ENCODE measurements at regions not wholly inside any gene's neighbourhood (a gene's known extent, or its start where the extent isn't known, plus 50 kb on each side); places are given as distances from the start of the nearest gene placed in this dataset.

DNA sequence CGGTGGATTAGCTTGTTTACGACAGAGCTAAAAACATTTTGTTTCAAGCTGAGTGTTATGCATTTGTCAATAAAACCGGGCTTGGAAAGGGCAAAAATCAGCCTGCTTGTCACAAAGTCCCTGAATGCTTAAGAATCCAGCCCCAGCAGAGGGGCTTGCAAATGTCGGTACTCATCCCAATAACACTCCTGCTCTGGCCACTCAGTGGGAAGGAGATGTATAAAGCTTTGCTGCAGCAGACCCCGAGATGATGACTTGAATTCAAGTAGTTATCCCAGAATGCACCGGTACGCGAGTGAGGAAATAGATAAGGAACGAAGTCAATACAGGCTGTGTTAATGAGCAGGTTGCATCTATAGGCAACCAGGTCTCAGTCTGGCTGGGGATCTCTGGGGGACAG lies 662.3 kb downstream of the CCSER2 start:
- H3K9me3 ChIP-seq: no peaks in the 10 kb centered on the region
- no peak for TF ChIP-seq EP300 (IDR thresholded peaks at IDR 0.05)
- no peak for TF ChIP-seq POLR2A (IDR thresholded peaks at IDR 0.05; ENCODE audit: low read depth)
- TF ChIP-seq POLR2AphosphoS5 (IDR thresholded peaks at IDR 0.05): no peak
- TF ChIP-seq, protein P1, sequence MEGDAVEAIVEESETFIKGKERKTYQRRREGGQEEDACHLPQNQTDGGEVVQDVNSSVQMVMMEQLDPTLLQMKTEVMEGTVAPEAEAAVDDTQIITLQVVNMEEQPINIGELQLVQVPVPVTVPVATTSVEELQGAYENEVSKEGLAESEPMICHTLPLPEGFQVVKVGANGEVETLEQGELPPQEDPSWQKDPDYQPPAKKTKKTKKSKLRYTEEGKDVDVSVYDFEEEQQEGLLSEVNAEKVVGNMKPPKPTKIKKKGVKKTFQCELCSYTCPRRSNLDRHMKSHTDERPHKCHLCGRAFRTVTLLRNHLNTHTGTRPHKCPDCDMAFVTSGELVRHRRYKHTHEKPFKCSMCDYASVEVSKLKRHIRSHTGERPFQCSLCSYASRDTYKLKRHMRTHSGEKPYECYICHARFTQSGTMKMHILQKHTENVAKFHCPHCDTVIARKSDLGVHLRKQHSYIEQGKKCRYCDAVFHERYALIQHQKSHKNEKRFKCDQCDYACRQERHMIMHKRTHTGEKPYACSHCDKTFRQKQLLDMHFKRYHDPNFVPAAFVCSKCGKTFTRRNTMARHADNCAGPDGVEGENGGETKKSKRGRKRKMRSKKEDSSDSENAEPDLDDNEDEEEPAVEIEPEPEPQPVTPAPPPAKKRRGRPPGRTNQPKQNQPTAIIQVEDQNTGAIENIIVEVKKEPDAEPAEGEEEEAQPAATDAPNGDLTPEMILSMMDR (IDR thresholded peaks at IDR 0.05): no peak
- no peak for DNase-seq (ENCODE audit: extremely low spot score)
- intact Hi-C loops (cut with DNase I): no loop called here
- WGBS: 63% methylated on average over 9 of the region's 9 CpGs
- no peak overlapping the region for H3K4me3 ChIP-seq
- H3K27me3 ChIP-seq: peaks cover 0 to 4% (median 0%) of the 10 kb centered on the region in 4 donors
- no peak overlapping the region for H3K27ac ChIP-seq (replicated peaks in 1 of 4)
- no peaks in the 10 kb centered on the region for H3K36me3 ChIP-seq
- no peaks in the 10 kb centered on the region for H3K4me1 ChIP-seq

- H3K36me3 ChIP-seq: no peaks in the 10 kb centered on the region
- intact Hi-C loops (cut with DNase I): no loop called here
- H3K4me3 ChIP-seq: no peak overlapping the region
- TF ChIP-seq POLR2AphosphoS5 (IDR thresholded peaks at IDR 0.05) (no peak), EP300 (IDR thresholded peaks at IDR 0.05) (no peak), POLR2A (IDR thresholded peaks at IDR 0.05; ENCODE audit: low read depth) (no peak)
- TF ChIP-seq, protein P1 (IDR thresholded peaks at IDR 0.05): no peak
- no peaks in the 10 kb centered on the region for H3K9me3 ChIP-seq
- peaks cover 0 to 4% (median 0%) of the 10 kb centered on the region in 4 donors for H3K27me3 ChIP-seq
- 63% methylated on average over 2 of the region's 2 CpGs for WGBS
- no peaks in the 10 kb centered on the region for H3K4me1 ChIP-seq
- no peak for DNase-seq (ENCODE audit: extremely low spot score)
- no peak overlapping the region for H3K27ac ChIP-seq (replicated peaks in 1 of 4)
Measured at GRCh38 chr10:84991301-84991700, 662.9 kb downstream of the CCSER2 start.

DNA sequence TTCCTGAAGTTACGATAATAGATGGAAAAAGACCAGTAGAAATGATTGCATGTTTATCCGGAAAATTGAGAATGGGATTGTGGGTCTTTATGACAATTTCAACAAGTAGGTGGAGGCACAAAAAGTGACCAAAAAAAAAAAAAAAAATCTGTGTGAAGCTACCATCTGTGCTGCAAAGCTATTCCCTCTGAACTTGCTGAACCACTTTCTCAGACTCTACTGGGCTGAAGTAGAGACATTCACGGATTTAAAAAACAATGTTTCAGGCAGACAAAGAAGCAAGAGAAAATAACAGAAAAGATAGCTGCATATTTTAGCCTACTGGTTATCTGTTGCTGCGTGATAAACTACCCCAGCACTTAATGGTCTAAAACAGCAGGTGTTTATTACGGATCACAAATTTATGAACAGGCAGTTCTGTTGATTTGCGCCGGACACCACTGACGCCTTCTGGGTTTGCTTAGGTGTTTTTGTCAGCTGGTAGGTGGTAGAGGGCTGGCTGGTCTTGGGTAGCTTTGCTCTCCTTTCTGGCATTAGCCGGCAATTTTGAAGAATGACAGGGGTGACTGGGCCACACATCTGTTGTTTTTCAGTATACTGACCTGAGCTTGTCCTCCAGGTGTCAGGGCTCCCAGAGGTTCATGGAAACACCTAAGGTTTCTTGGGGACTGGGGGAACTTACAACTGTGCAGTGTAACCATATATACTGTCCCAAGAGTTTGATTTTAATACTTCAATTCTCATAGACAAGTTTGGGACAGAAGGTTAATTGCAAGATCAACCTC lies 665.1 kb downstream of the CCSER2 start:
- H3K4me3 ChIP-seq: no peak overlapping the region
- no peaks in the 10 kb centered on the region for H3K9me3 ChIP-seq
- TF ChIP-seq POLR2AphosphoS5 (IDR thresholded peaks at IDR 0.05) (no peak), POLR2A (IDR thresholded peaks at IDR 0.05; ENCODE audit: low read depth) (no peak)
- H3K27me3 ChIP-seq: peaks cover 0 to 4% (median 0%) of the 10 kb centered on the region in 4 donors
- H3K36me3 ChIP-seq: no peaks in the 10 kb centered on the region
- H3K27ac ChIP-seq (replicated peaks in 1 of 4): no peak overlapping the region
- intact Hi-C loops (cut with DNase I): no loop called here
- no peaks in the 10 kb centered on the region for H3K4me1 ChIP-seq
- 88% methylated on average over 9 of the region's 9 CpGs for WGBS
- no peak for DNase-seq (ENCODE audit: extremely low spot score)

GRCh38 chr10:84994722-84995121 lies 666.3 kb downstream of the CCSER2 start:
- Histone ChIP-seq H3K4me3 (no peak overlapping the region), H3K27ac (replicated peaks in 1 of 4) (no peak overlapping the region), H3K4me1 (no peaks in the 10 kb centered on the region), H3K9me3 (no peaks in the 10 kb centered on the region), H3K27me3 (peaks cover 0 to 4% (median 0%) of the 10 kb centered on the region in 4 donors), H3K36me3 (no peaks in the 10 kb centered on the region)
- DNase-seq (ENCODE audit: extremely low spot score): no peak
- no peak for TF ChIP-seq POLR2A (IDR thresholded peaks at IDR 0.05; ENCODE audit: low read depth)
- TF ChIP-seq, protein P1 (IDR thresholded peaks at IDR 0.05): no peak
- WGBS: 60% methylated on average over 1 of the region's 1 CpG
- intact Hi-C loops (cut with DNase I): no loop called here

GRCh38 chr10:84996580-84996979 lies 668.2 kb downstream of the CCSER2 start:
- H3K27me3 ChIP-seq: no peaks in the 10 kb centered on the region
- H3K9me3 ChIP-seq: no peaks in the 10 kb centered on the region
- intact Hi-C loops (cut with DNase I): no loop called here
- no peaks in the 10 kb centered on the region for H3K36me3 ChIP-seq
- TF ChIP-seq POLR2AphosphoS5 (IDR thresholded peaks at IDR 0.05) (no peak), POLR2A (IDR thresholded peaks at IDR 0.05; ENCODE audit: low read depth) (no peak), EP300 (IDR thresholded peaks at IDR 0.05) (no peak)
- TF ChIP-seq, protein P1 (IDR thresholded peaks at IDR 0.05): no peak
- 81% methylated on average over 3 of the region's 3 CpGs for WGBS
- DNase-seq (ENCODE audit: extremely low spot score): no peak
- H3K4me3 ChIP-seq: no peak overlapping the region
- no peak overlapping the region for H3K27ac ChIP-seq (replicated peaks in 1 of 4)
- H3K4me1 ChIP-seq: no peaks in the 10 kb centered on the region
